Keratinocyte (primary cell): ENCODE measurements at regions not wholly inside any gene's neighbourhood (a gene's known extent, or its start where the extent isn't known, plus 50 kb on each side); places are given as distances from the start of the nearest gene placed in this dataset.

Source experiments
- DNase-seq: peaks from one replicate; pipeline ENCODE4 v3.0.0-alpha.2; 2011; ENCODE audit warnings: low read depth, missing footprints, low spot score
- FAIRE-seq: peaks from 2 replicates; lab custom pipeline; 2011; peaks lifted over from hg19 to GRCh38; lab: Jason Lieb, UNC
- H2AFZ ChIP-seq: 2 replicates; pipeline ENCODE4 v1.6.0; 2012; ENCODE audit warnings: low read length, control low read depth, inconsistent platforms; ENCODE audit not compliant: control insufficient read depth
- H3K27ac ChIP-seq: 2 replicates; pipeline ENCODE4 v1.5.1; 2011; ENCODE audit warnings: low read length; ENCODE audit not compliant: control insufficient read depth, insufficient read depth
- H3K27me3 ChIP-seq: 3 replicates; pipeline ENCODE4 v1.6.0; 2011; ENCODE audit warnings: low read length; ENCODE audit not compliant: control insufficient read depth, insufficient read depth; ENCODE audit errors: extremely low read depth
- H3K36me3 ChIP-seq, 2 experiments: 2 replicates in 1 of 2; 3 replicates in 1 of 2; pipeline ENCODE4 v1.5.1; 2011; ENCODE audit warnings: low read length in 2 of 2, mild to moderate bottlenecking in 1 of 2; ENCODE audit not compliant: control insufficient read depth in 2 of 2, insufficient read depth in 2 of 2; ENCODE audit errors: extremely low read depth in 1 of 2
- H3K4me1 ChIP-seq: 3 replicates; pipeline ENCODE4 v1.5.1; 2011; ENCODE audit warnings: low read length; ENCODE audit not compliant: control insufficient read depth, insufficient read depth; ENCODE audit errors: extremely low read depth
- H3K4me2 ChIP-seq: 3 replicates; pipeline ENCODE4 v1.6.0; 2011; ENCODE audit warnings: low read depth, low read length; ENCODE audit not compliant: control insufficient read depth, insufficient read depth; ENCODE audit errors: extremely low read depth
- H3K4me3 ChIP-seq, 3 experiments: fragments of 200-600 bp in 1 of 3; sonication (generic) in 1 of 3; 2 replicates in 2 of 3; 3 replicates in 1 of 3; pipeline ENCODE4 v1.5.1; 2011 to 2016; ENCODE audit warnings: low read length in 3 of 3, mild to moderate bottlenecking in 3 of 3, control low read depth in 2 of 3, inconsistent platforms in 1 of 3, low read depth in 1 of 3, mixed read lengths in 1 of 3, mixed run types in 1 of 3, moderate library complexity in 1 of 3; ENCODE audit not compliant: control insufficient read depth in 2 of 3, insufficient read depth in 2 of 3; ENCODE audit errors: extremely low read depth in 1 of 3
- H3K79me2 ChIP-seq: 2 replicates; pipeline ENCODE4 v1.6.0; 2012; ENCODE audit warnings: low read length; ENCODE audit not compliant: control insufficient read depth, insufficient read depth
- H3K9ac ChIP-seq: 3 replicates; pipeline ENCODE4 v1.6.0; 2011; ENCODE audit warnings: low read length; ENCODE audit not compliant: control insufficient read depth, insufficient read depth; ENCODE audit errors: extremely low read depth
- H3K9me1 ChIP-seq: 3 replicates; pipeline ENCODE4 v1.6.0; 2011; ENCODE audit warnings: low read length; ENCODE audit not compliant: control insufficient read depth, insufficient read depth; ENCODE audit errors: extremely low read depth
- H3K9me3 ChIP-seq: 2 replicates; pipeline ENCODE4 v1.5.1; 2012; ENCODE audit warnings: low read depth, low read length; ENCODE audit not compliant: control insufficient read depth
- H4K20me1 ChIP-seq: 3 replicates; pipeline ENCODE4 v1.6.0; 2011; ENCODE audit warnings: low read length; ENCODE audit not compliant: control insufficient read depth, insufficient read depth; ENCODE audit errors: extremely low read depth
- CTCF ChIP-seq, 3 experiments: IDR thresholded peaks in 1 of 3; conservative IDR thresholded peaks in 1 of 3; optimal IDR thresholded peaks in 1 of 3; 2 replicates in 2 of 3; 3 replicates in 1 of 3; pipeline versions ENCODE3 to v1.5.1; 2011; ENCODE audit warnings: low read length in 3 of 3, mild to moderate bottlenecking in 3 of 3, moderate library complexity in 2 of 3, control low read depth in 1 of 3, inconsistent platforms in 1 of 3; ENCODE audit not compliant: insufficient read depth in 2 of 3; ENCODE audit errors: extremely low read depth in 1 of 3
- EZH2 ChIP-seq: IDR thresholded peaks from one replicate; pipeline ENCODE4 v1.6.1; 2012; ENCODE audit warnings: inconsistent platforms, mild to moderate bottlenecking, low read length, moderate library complexity
- dilution Hi-C: fragments of 300-500 bp; cut with MboI; formaldehyde crosslinking; loops from one replicate; pipeline ENCODE4 v1.7.0; 2020; ENCODE audit warnings: low sequenced_read_pairs; ENCODE audit not compliant: extremely low pct_ligation_motif_present

- no peaks in the 10 kb centered on the region for H3K27me3 ChIP-seq
- no peaks in the 10 kb centered on the region for H3K4me1 ChIP-seq
- no peak overlapping the region for H3K27ac ChIP-seq
- no peaks in the 10 kb centered on the region for H3K36me3 ChIP-seq
- TF ChIP-seq EZH2 (no peak), CTCF (optimal IDR thresholded peaks at IDR 0.05 in 1 of 3, IDR thresholded peaks at IDR 0.05 in 1 of 3, conservative IDR thresholded peaks at IDR 0.05 in 1 of 3; ENCODE audit: extremely low read depth in 1 of 3, insufficient read depth in 2 of 3, low read length in 3 of 3) (no peak)
- FAIRE-seq (no peak), DNase-seq (no peak)
- no peaks in the 10 kb centered on the region for H3K79me2 ChIP-seq
- no peak overlapping the region for H3K9ac ChIP-seq
- H3K4me3 ChIP-seq, result no peak overlapping the region
- no peaks in the 10 kb centered on the region for H3K9me1 ChIP-seq
- no peak overlapping the region for H2AFZ ChIP-seq
- no peaks in the 10 kb centered on the region for H3K9me3 ChIP-seq
- H4K20me1 ChIP-seq, result no peaks in the 10 kb centered on the region
- H3K4me2 ChIP-seq, result no peak overlapping the region
- dilution Hi-C loops, result no loop called here
Measured at GRCh38 chr1:83704350-83704749, 294.6 kb downstream of the TTLL7 start.

GRCh38 chr1:83702356-83702755 lies 296.6 kb downstream of the TTLL7 start:
- Histone ChIP-seq H2AFZ (no peak overlapping the region), H3K36me3 (no peaks in the 10 kb centered on the region), H3K9me3 (no peaks in the 10 kb centered on the region), H3K4me3 (no peak overlapping the region), H3K9ac (no peak overlapping the region), H3K4me2 (no peak overlapping the region), H3K9me1 (no peaks in the 10 kb centered on the region), H3K79me2 (no peaks in the 10 kb centered on the region), H3K27ac (no peak overlapping the region), H3K27me3 (no peaks in the 10 kb centered on the region), H4K20me1 (no peaks in the 10 kb centered on the region), H3K4me1 (no peaks in the 10 kb centered on the region)
- DNase-seq (no peak), FAIRE-seq (no peak)
- TF ChIP-seq CTCF (optimal IDR thresholded peaks at IDR 0.05 in 1 of 3, IDR thresholded peaks at IDR 0.05 in 1 of 3, conservative IDR thresholded peaks at IDR 0.05 in 1 of 3; ENCODE audit: extremely low read depth in 1 of 3, insufficient read depth in 2 of 3, low read length in 3 of 3) (no peak), EZH2 (no peak)
- dilution Hi-C loops, result no loop called here
